WERI-Rb-1 (cell line): ENCODE measurements at regions not wholly inside any gene's neighbourhood (a gene's known extent, or its start where the extent isn't known, plus 50 kb on each side); places are given as distances from the start of the nearest gene placed in this dataset.

Source experiments
- DNase-seq: peaks from one replicate; pipeline ENCODE4 v3.0.0-alpha.2; 2020
- H3K27ac ChIP-seq: fragments of 250-450 bp; sonication (Bioruptor Pico); 2 replicates; pipeline ENCODE4 v1.5.1; 2020; ENCODE audit warnings: mild to moderate bottlenecking, moderate library complexity
- H3K27me3 ChIP-seq: fragments of 250-450 bp; sonication (Bioruptor Pico); 2 replicates; pipeline ENCODE4 v1.5.1; 2021; ENCODE audit warnings: mild to moderate bottlenecking, low read depth, moderate library complexity; ENCODE audit not compliant: insufficient read depth, severe bottlenecking
- H3K36me3 ChIP-seq: fragments of 250-450 bp; sonication (Bioruptor Pico); 2 replicates; pipeline ENCODE4 v1.5.1; 2020; ENCODE audit warnings: mild to moderate bottlenecking, moderate library complexity
- H3K4me3 ChIP-seq: 2 replicates; pipeline ENCODE4 v1.5.1; 2011; ENCODE audit warnings: low read depth, mild to moderate bottlenecking, control low read depth, low read length
- H3K9me3 ChIP-seq: fragments of 250-450 bp; sonication (Bioruptor Pico); 2 replicates; pipeline ENCODE4 v1.5.1; 2021; ENCODE audit warnings: mild to moderate bottlenecking, moderate library complexity; ENCODE audit not compliant: severe bottlenecking
- CTCF ChIP-seq: IDR thresholded peaks from 2 replicates; pipeline ENCODE4 v1.5.1; 2011; ENCODE audit warnings: low read depth, mild to moderate bottlenecking, control low read depth, inconsistent platforms, low read length

- no peaks in the 10 kb centered on the region for H3K9me3 ChIP-seq
- no peak overlapping the region for H3K4me3 ChIP-seq
- no peaks in the 10 kb centered on the region for H3K27me3 ChIP-seq
- H3K36me3 ChIP-seq = no peaks in the 10 kb centered on the region
- no peak for TF ChIP-seq CTCF
- H3K27ac ChIP-seq = no peak overlapping the region
- no peak for DNase-seq
Measured at GRCh38 chr10:8460626-8461025, 406.1 kb downstream of the GATA3 start.

- H3K36me3 ChIP-seq = no peaks in the 10 kb centered on the region
- H3K4me3 ChIP-seq = no peak overlapping the region
- H3K9me3 ChIP-seq = no peaks in the 10 kb centered on the region
- no peak overlapping the region for H3K27ac ChIP-seq
- TF ChIP-seq CTCF = no peak
- no peak for DNase-seq
- H3K27me3 ChIP-seq = no peaks in the 10 kb centered on the region
Measured at GRCh38 chr10:8462565-8462964, 408.1 kb downstream of the GATA3 start.

GRCh38 chr10:8463853-8464252 lies 409.4 kb downstream of the GATA3 start:
- no peak for DNase-seq
- TF ChIP-seq CTCF = no peak
- no peak overlapping the region for H3K27ac ChIP-seq

GRCh38 chr10:8468477-8468876 lies 414.0 kb downstream of the GATA3 start:
- no peak for DNase-seq
- no peaks in the 10 kb centered on the region for H3K36me3 ChIP-seq
- no peaks in the 10 kb centered on the region for H3K9me3 ChIP-seq
- no peak overlapping the region for H3K27ac ChIP-seq
- H3K27me3 ChIP-seq = no peaks in the 10 kb centered on the region
- TF ChIP-seq CTCF = no peak
- no peak overlapping the region for H3K4me3 ChIP-seq

More at GRCh38 chr10:8463853-8464252, 409.4 kb downstream of the GATA3 start:
- Histone ChIP-seq H3K9me3 (no peaks in the 10 kb centered on the region), H3K36me3 (no peaks in the 10 kb centered on the region), H3K27me3 (no peaks in the 10 kb centered on the region), H3K4me3 (no peak overlapping the region)

GRCh38 chr10:8473205-8473604 lies 418.7 kb downstream of the GATA3 start:
- H3K27ac ChIP-seq = no peak overlapping the region
- no peaks in the 10 kb centered on the region for H3K27me3 ChIP-seq
- H3K36me3 ChIP-seq = no peaks in the 10 kb centered on the region
- no peak for DNase-seq
- no peaks in the 10 kb centered on the region for H3K9me3 ChIP-seq
- no peak for TF ChIP-seq CTCF
- no peak overlapping the region for H3K4me3 ChIP-seq

- TF ChIP-seq CTCF = no peak
- Histone ChIP-seq H3K9me3 (no peaks in the 10 kb centered on the region), H3K36me3 (no peaks in the 10 kb centered on the region), H3K27ac (no peak overlapping the region), H3K27me3 (no peaks in the 10 kb centered on the region), H3K4me3 (no peak overlapping the region)
- no peak for DNase-seq
Measured at GRCh38 chr10:8477300-8477699, 422.8 kb downstream of the GATA3 start.
